ENCODE measurements at regions not wholly inside any gene's neighbourhood (a gene's known extent, or its start where the extent isn't known, plus 50 kb on each side); places are given as distances from the start of the nearest gene placed in this dataset.

DNA sequence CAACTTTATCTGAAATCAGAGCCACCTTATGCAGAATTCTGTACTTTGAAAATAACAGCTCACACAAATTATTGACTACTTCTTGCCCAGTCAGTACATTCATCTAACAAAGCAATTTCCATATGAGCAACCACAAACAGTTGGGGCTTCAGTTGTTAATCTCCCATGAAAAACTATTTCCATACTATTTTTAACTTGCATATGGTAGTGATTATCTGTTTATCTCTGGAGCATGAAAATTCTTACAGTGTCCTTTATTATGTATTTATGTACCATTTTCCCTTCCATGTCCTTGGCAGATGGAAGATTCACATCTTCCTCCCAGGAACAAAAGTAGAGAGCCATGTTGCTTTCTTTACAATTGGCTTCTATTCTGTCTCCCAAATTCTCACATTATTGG lies 285.7 kb downstream of the CRPPA start:
- Histone ChIP-seq H3K27ac (ENCODE audit: low read depth in 2 of 2, low read length in 2 of 2) (no peak overlapping the region), H3K9me3 (ENCODE audit: control insufficient read depth in 2 of 3, insufficient read depth in 1 of 3, low read length in 3 of 3) (no peaks in the 10 kb centered on the region), H3K9ac (ENCODE audit: low read length in 3 of 3) (no peak overlapping the region), H3K27me3 (ENCODE audit: control insufficient read depth, insufficient read depth, low read length) (no peaks in the 10 kb centered on the region), H3K4me1 (ENCODE audit: control insufficient read depth in 2 of 3, insufficient read depth in 2 of 3, low read depth in 1 of 3, low read length in 3 of 3) (no peaks in the 10 kb centered on the region), H3K36me3 (ENCODE audit: control insufficient read depth in 2 of 3, insufficient read depth in 3 of 3, low read length in 3 of 3) (no peaks in the 10 kb centered on the region), H3K4me3 (ENCODE audit: low read length in 3 of 3) (no peak overlapping the region)
- TF ChIP-seq, protein P1, sequence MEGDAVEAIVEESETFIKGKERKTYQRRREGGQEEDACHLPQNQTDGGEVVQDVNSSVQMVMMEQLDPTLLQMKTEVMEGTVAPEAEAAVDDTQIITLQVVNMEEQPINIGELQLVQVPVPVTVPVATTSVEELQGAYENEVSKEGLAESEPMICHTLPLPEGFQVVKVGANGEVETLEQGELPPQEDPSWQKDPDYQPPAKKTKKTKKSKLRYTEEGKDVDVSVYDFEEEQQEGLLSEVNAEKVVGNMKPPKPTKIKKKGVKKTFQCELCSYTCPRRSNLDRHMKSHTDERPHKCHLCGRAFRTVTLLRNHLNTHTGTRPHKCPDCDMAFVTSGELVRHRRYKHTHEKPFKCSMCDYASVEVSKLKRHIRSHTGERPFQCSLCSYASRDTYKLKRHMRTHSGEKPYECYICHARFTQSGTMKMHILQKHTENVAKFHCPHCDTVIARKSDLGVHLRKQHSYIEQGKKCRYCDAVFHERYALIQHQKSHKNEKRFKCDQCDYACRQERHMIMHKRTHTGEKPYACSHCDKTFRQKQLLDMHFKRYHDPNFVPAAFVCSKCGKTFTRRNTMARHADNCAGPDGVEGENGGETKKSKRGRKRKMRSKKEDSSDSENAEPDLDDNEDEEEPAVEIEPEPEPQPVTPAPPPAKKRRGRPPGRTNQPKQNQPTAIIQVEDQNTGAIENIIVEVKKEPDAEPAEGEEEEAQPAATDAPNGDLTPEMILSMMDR (IDR thresholded peaks at IDR 0.05; ENCODE audit: borderline replicate concordance, extremely low read depth, insufficient read depth): no peak
- FAIRE-seq (no peak), DNase-seq (no peak)
- intact Hi-C loops (cut with DNase I): no loop called here

DNA sequence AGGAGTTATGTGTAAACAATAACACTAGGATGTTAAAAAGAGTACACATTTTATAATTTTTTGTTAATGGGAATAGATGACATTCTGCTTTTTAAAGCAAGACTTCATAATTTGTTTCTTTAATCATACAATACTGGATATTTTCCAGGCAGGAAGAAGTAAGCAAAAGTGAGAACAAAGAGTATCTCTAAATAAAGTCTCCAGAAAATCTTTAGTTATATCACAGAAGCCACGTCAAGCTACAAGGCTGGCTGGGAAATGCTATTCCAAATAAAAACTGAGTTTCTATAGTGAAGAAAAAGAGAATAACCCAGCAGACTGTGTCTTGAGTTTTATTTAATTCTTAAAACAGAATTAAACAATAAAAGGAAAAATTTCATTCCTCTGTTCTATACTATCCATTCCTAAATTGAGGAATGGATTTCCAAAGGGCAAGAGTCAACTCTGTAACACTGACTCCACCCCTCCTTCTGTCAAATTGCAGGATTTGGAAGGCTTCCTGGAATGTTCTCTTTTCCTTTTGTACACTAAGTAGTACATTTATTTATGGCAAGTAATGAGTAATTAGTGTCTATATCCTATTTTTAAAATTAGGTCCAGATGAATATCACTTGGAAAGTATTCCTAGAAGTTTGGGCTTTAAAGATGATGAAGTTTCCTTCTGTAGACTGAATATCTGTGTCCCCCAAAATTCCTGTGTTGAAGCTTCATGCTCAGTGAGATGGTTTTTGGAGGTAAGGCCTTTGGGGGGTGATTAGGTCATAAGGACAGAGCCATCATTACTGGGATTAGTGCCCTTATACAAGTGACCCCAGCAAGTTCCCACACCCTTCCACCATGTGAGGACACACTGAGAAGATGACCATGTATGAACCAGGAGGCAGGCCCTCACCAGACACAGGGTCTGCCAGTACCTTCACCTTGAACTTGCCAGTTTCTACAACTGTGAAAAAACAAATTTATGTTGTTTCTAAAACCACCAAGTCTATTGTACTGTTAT lies 290.9 kb downstream of the CRPPA start:
- DNase-seq (peak in 1 of 5 donors; percentile 6), FAIRE-seq (no peak)
- H3K4me3 ChIP-seq (ENCODE audit: low read length in 3 of 3): no peak overlapping the region
- TF ChIP-seq, protein P1 (IDR thresholded peaks at IDR 0.05; ENCODE audit: borderline replicate concordance, extremely low read depth, insufficient read depth): no peak
- H3K9ac ChIP-seq (ENCODE audit: low read length in 3 of 3): no peak overlapping the region
- no peaks in the 10 kb centered on the region for H3K36me3 ChIP-seq (ENCODE audit: control insufficient read depth in 2 of 3, insufficient read depth in 3 of 3, low read length in 3 of 3)
- no peaks in the 10 kb centered on the region for H3K4me1 ChIP-seq (ENCODE audit: control insufficient read depth in 2 of 3, insufficient read depth in 2 of 3, low read depth in 1 of 3, low read length in 3 of 3)
- H3K9me3 ChIP-seq (ENCODE audit: control insufficient read depth in 2 of 3, insufficient read depth in 1 of 3, low read length in 3 of 3): no peaks in the 10 kb centered on the region
- no peaks in the 10 kb centered on the region for H3K27me3 ChIP-seq (ENCODE audit: control insufficient read depth, insufficient read depth, low read length)
- H3K27ac ChIP-seq (ENCODE audit: low read depth in 2 of 2, low read length in 2 of 2): no peak overlapping the region
- intact Hi-C loops (cut with DNase I): no loop called here

DNA sequence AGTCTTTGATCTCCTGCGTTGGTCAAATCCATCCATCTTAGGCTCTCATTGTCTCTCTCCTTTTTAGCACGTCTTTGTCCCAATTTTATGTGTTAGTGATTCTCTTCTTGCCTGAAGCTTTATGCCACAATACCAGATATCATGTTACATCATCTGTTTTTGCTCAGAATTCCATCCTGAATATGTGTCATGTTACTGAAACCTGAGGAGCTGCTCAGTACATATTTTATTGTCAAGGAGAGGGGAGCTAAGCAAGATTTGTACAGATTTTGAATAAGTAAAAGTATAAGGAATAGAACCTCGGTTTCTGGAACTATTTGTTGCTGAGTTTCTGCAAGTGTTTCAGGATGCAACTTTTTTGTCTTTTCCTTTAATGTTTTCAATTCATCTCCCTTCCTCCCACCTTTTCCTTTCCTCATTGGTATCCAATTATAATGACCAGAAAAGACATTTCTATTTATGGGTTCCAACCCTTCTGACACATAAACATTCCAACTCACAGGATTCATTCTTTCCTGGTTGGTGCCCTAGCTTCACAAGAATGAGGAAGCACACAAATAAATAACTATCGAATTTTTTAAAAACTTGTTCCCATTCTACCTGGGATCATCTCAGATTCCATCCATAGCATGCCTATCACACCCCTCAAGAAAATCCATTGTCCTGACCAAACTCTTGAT lies 291.8 kb downstream of the CRPPA start:
- DNase-seq: peak in 2 of 5 donors; percentile 8 to 14
- TF ChIP-seq, protein P1 (IDR thresholded peaks at IDR 0.05; ENCODE audit: borderline replicate concordance, extremely low read depth, insufficient read depth): no peak
- no peaks in the 10 kb centered on the region for H3K27me3 ChIP-seq (ENCODE audit: control insufficient read depth, insufficient read depth, low read length)
- H3K9ac ChIP-seq (ENCODE audit: low read length in 3 of 3): no peak overlapping the region
- H3K9me3 ChIP-seq (ENCODE audit: control insufficient read depth in 2 of 3, insufficient read depth in 1 of 3, low read length in 3 of 3): no peaks in the 10 kb centered on the region
- peak overlapping the region in 1 of 2 donors; percentile 17 for H3K27ac ChIP-seq (ENCODE audit: low read depth in 2 of 2, low read length in 2 of 2)
- H3K4me1 ChIP-seq (ENCODE audit: control insufficient read depth in 2 of 3, insufficient read depth in 2 of 3, low read depth in 1 of 3, low read length in 3 of 3): no peaks in the 10 kb centered on the region
- no peak overlapping the region for H3K4me3 ChIP-seq (ENCODE audit: low read length in 3 of 3)
- H3K36me3 ChIP-seq (ENCODE audit: control insufficient read depth in 2 of 3, insufficient read depth in 3 of 3, low read length in 3 of 3): no peaks in the 10 kb centered on the region
- no peak for FAIRE-seq
- intact Hi-C loops (cut with DNase I): no loop called here

Data from kidney (tissue), 13 donors.